ENCODE measurements at regions not wholly inside any gene's neighbourhood (a gene's known extent, or its start where the extent isn't known, plus 50 kb on each side); places are given as distances from the start of the nearest gene placed in this dataset.
"Not testable (repeated sequence)": the region's sequence is repeated elsewhere in the genome, so short reads cannot be mapped to it uniquely, and the experiment has no call there.

- DNase-seq: no peak
Observed at GRCh38 chr18:55762424-55762823, 174.4 kb upstream of the TCF4 start.

- DNase-seq: no peak
Observed at GRCh38 chr18:55753643-55754263, 165.8 kb upstream of the TCF4 start.

- no peak for DNase-seq
Observed at GRCh38 chr18:55751476-55751875, 163.5 kb upstream of the TCF4 start.

GRCh38 chr18:55748227-55748738 is 160.3 kb upstream of the TCF4 start:
- DNase-seq: no peak

GRCh38 chr18:55744206-55744605 is 156.2 kb upstream of the TCF4 start:
- no peak for DNase-seq

- DNase-seq: no peak
Observed at GRCh38 chr18:55743736-55744135, 155.7 kb upstream of the TCF4 start.

GRCh38 chr18:55743133-55743532 is 155.1 kb upstream of the TCF4 start:
- no peak for DNase-seq

- no peak for DNase-seq
Observed at GRCh38 chr18:55739488-55739887, 151.5 kb upstream of the TCF4 start.

- no peak for DNase-seq
Observed at GRCh38 chr18:55738483-55739114, 150.6 kb upstream of the TCF4 start.

- no peak for DNase-seq
Observed at GRCh38 chr18:55737781-55738468, 149.9 kb upstream of the TCF4 start.

- no peak for DNase-seq
Observed at GRCh38 chr18:55737266-55737665, 149.3 kb upstream of the TCF4 start.

- no peak for DNase-seq
Observed at GRCh38 chr18:55735969-55736368, 148.0 kb upstream of the TCF4 start.

GRCh38 chr18:55735199-55735855 is 147.3 kb upstream of the TCF4 start:
- DNase-seq: no peak

GRCh38 chr18:55732227-55733106 is 144.5 kb upstream of the TCF4 start:
- DNase-seq: no peak

GRCh38 chr18:55731594-55732042 is 143.6 kb upstream of the TCF4 start:
- DNase-seq: no peak

- not testable (repeated sequence) for DNase-seq
Observed at GRCh38 chr18:55721006-55721405, 133.0 kb upstream of the TCF4 start.

GRCh38 chr18:55713707-55714106 is 125.7 kb upstream of the TCF4 start:
- no peak for DNase-seq

- no peak for DNase-seq
Observed at GRCh38 chr18:55706898-55707297, 118.9 kb upstream of the TCF4 start.

- DNase-seq: no peak
Observed at GRCh38 chr18:55699233-55699765, 111.3 kb upstream of the TCF4 start.

- no peak for DNase-seq
Observed at GRCh38 chr18:55696811-55697210, 108.8 kb upstream of the TCF4 start.

GRCh38 chr18:55695091-55695490 is 107.1 kb upstream of the TCF4 start:
- no peak for DNase-seq

- DNase-seq: no peak
Observed at GRCh38 chr18:55694291-55694690, 106.3 kb upstream of the TCF4 start.

Measured in NCI-H187 (cell line).